ENCODE measurements at regions not wholly inside any gene's neighbourhood (a gene's known extent, or its start where the extent isn't known, plus 50 kb on each side); places are given as distances from the start of the nearest gene placed in this dataset.
A peak's percentile ranks its signal among the peaks of the same experiment; 100 is the strongest.
"Not testable (repeated sequence)": the region's sequence is repeated elsewhere in the genome, so short reads cannot be mapped to it uniquely, and the experiment has no call there.

DNA sequence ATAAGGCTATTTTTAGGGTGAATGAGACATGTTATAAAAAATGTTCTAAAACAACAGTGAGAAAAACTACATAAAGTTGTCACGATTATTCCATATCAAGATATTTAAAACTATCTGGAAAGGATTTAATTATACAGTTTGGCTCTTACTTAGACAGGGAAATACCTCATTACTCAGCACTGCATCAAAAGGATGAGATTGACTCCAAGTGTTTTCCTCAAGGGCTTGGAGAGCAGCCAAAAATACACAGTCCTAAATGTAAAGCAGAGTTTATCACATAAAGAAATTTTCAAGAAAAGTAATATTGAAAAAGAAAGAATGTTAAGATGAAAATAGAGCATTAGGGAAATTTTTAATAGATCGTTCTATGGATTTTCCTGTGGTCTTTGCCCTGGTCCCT, 285.5 kb upstream of the NETO1 start:
- H3K27ac Mint-ChIP-seq, result no peak overlapping the region
- no peak overlapping the region for H3K4me3 Mint-ChIP-seq
- H3K9me3 Mint-ChIP-seq, result no peaks in the 10 kb centered on the region
- no peaks in the 10 kb centered on the region for H3K4me1 Mint-ChIP-seq
- peaks cover under 1 to 5% (median 4%) of the 10 kb centered on the region in 3 donors for H3K27me3 Mint-ChIP-seq
- ATAC-seq (ENCODE audit: low read depth in 2 of 2) (no peak), DNase-seq (no peak)
- H3K36me3 Mint-ChIP-seq, result no peaks in the 10 kb centered on the region

- Mint-ChIP-seq H3K27ac (no peak overlapping the region), H3K9me3 (no peaks in the 10 kb centered on the region), H3K4me1 (no peaks in the 10 kb centered on the region), H3K4me3 (no peak overlapping the region), H3K36me3 (no peaks in the 10 kb centered on the region), H3K27me3 (peaks cover 8 to 12% (median 11%) of the 10 kb centered on the region in 3 donors)
- DNase-seq (no peak), ATAC-seq (ENCODE audit: low read depth in 2 of 2) (no peak)
Measured at GRCh38 chr18:73151086-73151485, 283.3 kb upstream of the NETO1 start.

GRCh38 chr18:73150199-73150598, 282.4 kb upstream of the NETO1 start:
- no peaks in the 10 kb centered on the region for H3K4me1 Mint-ChIP-seq
- H3K27ac Mint-ChIP-seq, result no peak overlapping the region
- H3K9me3 Mint-ChIP-seq, result no peaks in the 10 kb centered on the region
- DNase-seq, result no peak
- H3K4me3 Mint-ChIP-seq, result no peak overlapping the region
- peaks cover 8 to 16% (median 11%) of the 10 kb centered on the region in 3 donors for H3K27me3 Mint-ChIP-seq
- H3K36me3 Mint-ChIP-seq, result no peaks in the 10 kb centered on the region
- no peak for ATAC-seq (ENCODE audit: low read depth in 2 of 2)

GRCh38 chr18:73147590-73147989, 279.8 kb upstream of the NETO1 start:
- H3K4me1 Mint-ChIP-seq, result no peaks in the 10 kb centered on the region
- H3K36me3 Mint-ChIP-seq, result no peaks in the 10 kb centered on the region
- DNase-seq (no peak), ATAC-seq (ENCODE audit: low read depth in 2 of 2) (no peak)
- H3K27me3 Mint-ChIP-seq, result peaks cover 8 to 16% (median 11%) of the 10 kb centered on the region in 3 donors
- H3K9me3 Mint-ChIP-seq, result peaks cover 0 to 2% (median 0%) of the 10 kb centered on the region in 7 donors
- H3K4me3 Mint-ChIP-seq, result no peak overlapping the region
- peak overlapping the region in 1 of 6 donors; percentile 3 for H3K27ac Mint-ChIP-seq

GRCh38 chr18:73144030-73144429, 276.2 kb upstream of the NETO1 start:
- H3K27ac Mint-ChIP-seq, result no peak overlapping the region
- no peaks in the 10 kb centered on the region for H3K4me1 Mint-ChIP-seq
- no peaks in the 10 kb centered on the region for H3K36me3 Mint-ChIP-seq
- peaks cover 8 to 16% (median 11%) of the 10 kb centered on the region in 3 donors for H3K27me3 Mint-ChIP-seq
- ATAC-seq (ENCODE audit: low read depth in 2 of 2), result no peak
- no peak overlapping the region for H3K4me3 Mint-ChIP-seq
- H3K9me3 Mint-ChIP-seq, result peaks cover 0 to 2% (median 0%) of the 10 kb centered on the region in 7 donors
- DNase-seq, result no peak

DNA sequence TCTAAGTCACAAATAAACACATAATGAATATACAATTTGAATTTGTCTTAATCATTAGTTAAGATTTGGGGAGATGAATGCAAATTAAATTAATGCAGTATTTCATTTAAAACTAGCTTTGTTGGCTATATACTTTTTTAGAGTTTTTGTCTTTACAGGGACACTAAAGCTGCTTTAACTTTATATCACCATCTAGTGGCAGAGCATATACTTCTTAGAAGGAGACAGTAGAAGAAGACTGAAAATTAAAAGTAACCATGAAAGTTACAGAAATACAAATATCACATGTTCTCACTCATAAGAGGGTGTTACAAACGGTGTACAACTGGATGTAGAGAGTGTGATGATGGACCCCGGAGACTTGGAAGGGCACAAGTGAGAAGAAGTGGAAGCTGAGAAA, 268.3 kb upstream of the NETO1 start:
- peaks cover 0 to 8% (median 4%) of the 10 kb centered on the region in 7 donors for H3K9me3 Mint-ChIP-seq
- peak; percentile 55 to 70 for ATAC-seq (ENCODE audit: low read depth in 2 of 2)
- no peaks in the 10 kb centered on the region for H3K36me3 Mint-ChIP-seq
- peak; percentile 29 for DNase-seq
- peaks cover 9 to 16% (median 14%) of the 10 kb centered on the region in 3 donors for H3K4me1 Mint-ChIP-seq
- H3K27ac Mint-ChIP-seq, result no peak overlapping the region
- H3K27me3 Mint-ChIP-seq, result no peaks in the 10 kb centered on the region
- no peak overlapping the region for H3K4me3 Mint-ChIP-seq

DNA sequence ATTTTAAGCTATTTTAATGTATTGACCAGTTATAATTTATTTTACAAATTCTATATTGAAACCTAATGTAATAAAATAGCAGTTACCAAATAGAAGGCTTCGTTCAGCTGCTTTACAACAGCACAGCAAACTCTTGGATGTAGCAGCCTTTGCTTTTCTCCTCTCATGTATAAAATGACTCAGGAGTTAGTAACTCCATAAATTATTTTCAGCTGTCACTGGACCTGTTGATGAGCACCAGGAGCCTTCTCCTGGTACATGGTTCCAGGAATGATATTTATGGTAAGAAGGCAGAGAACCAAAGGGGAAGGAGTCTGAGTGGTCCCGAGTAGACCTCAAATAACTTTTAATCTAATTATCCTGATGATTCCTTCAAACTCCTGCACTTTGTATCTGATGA, 256.4 kb upstream of the NETO1 start:
- ATAC-seq (ENCODE audit: low read depth in 2 of 2) (no peak), DNase-seq (no peak)
- H3K4me1 Mint-ChIP-seq, result peaks cover 7 to 15% (median 15%) of the 10 kb centered on the region in 3 donors
- peaks cover 0 to 11% (median 8%) of the 10 kb centered on the region in 7 donors for H3K9me3 Mint-ChIP-seq
- H3K36me3 Mint-ChIP-seq, result no peaks in the 10 kb centered on the region
- H3K27ac Mint-ChIP-seq, result no peak overlapping the region
- no peak overlapping the region for H3K4me3 Mint-ChIP-seq
- no peaks in the 10 kb centered on the region for H3K27me3 Mint-ChIP-seq

- DNase-seq, result no peak
- H3K4me3 Mint-ChIP-seq, result no peak overlapping the region
- H3K27me3 Mint-ChIP-seq, result no peaks in the 10 kb centered on the region
- H3K27ac Mint-ChIP-seq, result no peak overlapping the region
- H3K4me1 Mint-ChIP-seq, result peaks cover 7 to 17% (median 16%) of the 10 kb centered on the region in 3 donors
- H3K36me3 Mint-ChIP-seq, result peaks cover 0 to 5% of the 10 kb centered on the region in 2 donors
- ATAC-seq (ENCODE audit: low read depth in 2 of 2), result no peak
- peaks cover 0 to 12% (median 9%) of the 10 kb centered on the region in 7 donors for H3K9me3 Mint-ChIP-seq
Measured at GRCh38 chr18:73121207-73121606, 253.4 kb upstream of the NETO1 start.

GRCh38 chr18:73120626-73121025, 252.8 kb upstream of the NETO1 start:
- H3K36me3 Mint-ChIP-seq, result peaks cover 0 to 5% of the 10 kb centered on the region in 2 donors
- ATAC-seq (ENCODE audit: low read depth in 2 of 2), result no peak
- no peak for DNase-seq
- peaks cover 7 to 17% (median 16%) of the 10 kb centered on the region in 3 donors for H3K4me1 Mint-ChIP-seq
- no peaks in the 10 kb centered on the region for H3K27me3 Mint-ChIP-seq
- H3K4me3 Mint-ChIP-seq, result peak overlapping the region in 1 of 8 donors; percentile 23
- no peak overlapping the region for H3K27ac Mint-ChIP-seq
- H3K9me3 Mint-ChIP-seq, result peaks cover 0 to 12% (median 9%) of the 10 kb centered on the region in 7 donors

DNA sequence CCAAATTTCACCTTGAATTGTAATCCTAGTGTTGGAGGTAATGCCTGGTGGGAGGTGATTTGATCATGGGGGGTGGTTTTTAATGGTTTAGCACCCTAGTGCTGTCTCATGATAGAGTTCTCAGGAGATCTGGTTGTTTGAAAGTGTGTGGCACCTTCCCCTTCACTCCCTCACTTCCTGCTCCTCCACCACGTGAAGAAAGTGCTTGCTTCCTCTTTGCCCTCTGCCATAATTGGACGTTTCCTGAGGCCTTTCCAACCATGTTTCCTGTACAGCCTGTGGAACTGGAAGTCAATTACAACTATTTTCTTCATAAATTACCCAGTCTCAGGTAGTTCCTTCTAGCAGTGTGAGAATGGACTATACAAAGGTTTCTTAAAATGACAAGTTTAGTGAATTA, 251.8 kb upstream of the NETO1 start:
- DNase-seq (peak; percentile 41), ATAC-seq (ENCODE audit: low read depth in 2 of 2) (peak; percentile 78 to 92)
- Mint-ChIP-seq H3K4me1 (peaks cover 7 to 17% (median 16%) of the 10 kb centered on the region in 3 donors), H3K27me3 (no peaks in the 10 kb centered on the region), H3K36me3 (peaks cover 0 to 5% of the 10 kb centered on the region in 2 donors), H3K4me3 (peak overlapping the region in 5 of 8 donors; percentile 4 to 70 (median 50)), H3K27ac (peak overlapping the region in 4 of 6 donors; percentile 9 to 68 (median 36)), H3K9me3 (peaks cover 0 to 12% (median 9%) of the 10 kb centered on the region in 7 donors)

- no peak overlapping the region for H3K4me3 Mint-ChIP-seq
- ATAC-seq (ENCODE audit: low read depth in 2 of 2) (no peak), DNase-seq (no peak)
- H3K27ac Mint-ChIP-seq, result no peak overlapping the region
- H3K9me3 Mint-ChIP-seq, result peaks cover 0 to 12% (median 9%) of the 10 kb centered on the region in 7 donors
- H3K4me1 Mint-ChIP-seq, result peaks cover 7 to 17% (median 16%) of the 10 kb centered on the region in 3 donors
- H3K27me3 Mint-ChIP-seq, result no peaks in the 10 kb centered on the region
- H3K36me3 Mint-ChIP-seq, result peaks cover 0 to 5% of the 10 kb centered on the region in 2 donors
Measured at GRCh38 chr18:73118121-73118816, 250.5 kb upstream of the NETO1 start.

- DNase-seq, result no peak
- Mint-ChIP-seq H3K4me3 (no peak overlapping the region), H3K27me3 (no peaks in the 10 kb centered on the region), H3K27ac (no peak overlapping the region), H3K4me1 (peaks cover 0 to 8% (median 0%) of the 10 kb centered on the region in 3 donors), H3K36me3 (peaks cover 0 to 6% of the 10 kb centered on the region in 2 donors), H3K9me3 (peaks cover 0 to 2% (median 0%) of the 10 kb centered on the region in 7 donors)
- ATAC-seq (ENCODE audit: low read depth in 2 of 2), result no peak
Measured at GRCh38 chr18:73110307-73110706, 242.5 kb upstream of the NETO1 start.

GRCh38 chr18:73101977-73102376, 234.2 kb upstream of the NETO1 start:
- H3K4me3 Mint-ChIP-seq, result no peak overlapping the region
- peaks cover 0 to 7% of the 10 kb centered on the region in 2 donors for H3K36me3 Mint-ChIP-seq
- H3K4me1 Mint-ChIP-seq, result peaks cover 0 to 6% (median 6%) of the 10 kb centered on the region in 3 donors
- DNase-seq, result no peak
- peaks cover 0 to 6% (median 2%) of the 10 kb centered on the region in 7 donors for H3K9me3 Mint-ChIP-seq
- no peak for ATAC-seq (ENCODE audit: low read depth in 2 of 2)
- no peaks in the 10 kb centered on the region for H3K27me3 Mint-ChIP-seq
- no peak overlapping the region for H3K27ac Mint-ChIP-seq

- not testable (repeated sequence) for H3K4me1 Mint-ChIP-seq; H3K9me3 Mint-ChIP-seq; H3K27me3 Mint-ChIP-seq; DNase-seq; H3K27ac Mint-ChIP-seq; H3K36me3 Mint-ChIP-seq; ATAC-seq (ENCODE audit: low read depth in 2 of 2); H3K4me3 Mint-ChIP-seq
Measured at GRCh38 chr18:73101491-73101890, 233.7 kb upstream of the NETO1 start.
